ENCODE measurements at regions not wholly inside any gene's neighbourhood (a gene's known extent, or its start where the extent isn't known, plus 50 kb on each side); places are given as distances from the start of the nearest gene placed in this dataset.

DNA sequence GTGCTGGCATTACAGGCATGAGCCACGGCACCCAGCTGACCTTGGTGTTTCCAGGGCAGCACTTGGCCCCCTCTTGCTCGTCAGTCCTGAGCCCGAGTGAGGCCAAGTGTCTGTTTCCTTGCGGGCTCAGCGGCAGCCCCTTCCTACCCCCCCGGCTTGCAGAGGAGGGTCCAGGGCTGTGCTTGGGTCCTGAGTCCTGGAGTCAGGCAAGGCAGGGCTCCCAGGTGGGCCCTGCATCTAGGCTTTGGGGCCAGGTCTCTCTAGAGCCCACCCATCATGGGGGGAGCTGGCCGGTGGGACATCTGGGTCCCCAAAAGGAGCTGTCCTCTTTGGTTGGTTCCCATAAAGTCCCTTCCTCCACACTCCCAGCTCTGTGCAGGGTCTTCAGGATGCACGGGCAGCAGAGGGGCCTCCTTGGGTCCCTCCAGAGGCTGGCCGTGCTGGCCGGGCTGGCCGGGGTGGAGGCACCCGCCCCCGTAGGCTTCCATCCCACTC is 63.7 kb upstream of the HPCAL1 start:
- DNase-seq = no peak

DNA sequence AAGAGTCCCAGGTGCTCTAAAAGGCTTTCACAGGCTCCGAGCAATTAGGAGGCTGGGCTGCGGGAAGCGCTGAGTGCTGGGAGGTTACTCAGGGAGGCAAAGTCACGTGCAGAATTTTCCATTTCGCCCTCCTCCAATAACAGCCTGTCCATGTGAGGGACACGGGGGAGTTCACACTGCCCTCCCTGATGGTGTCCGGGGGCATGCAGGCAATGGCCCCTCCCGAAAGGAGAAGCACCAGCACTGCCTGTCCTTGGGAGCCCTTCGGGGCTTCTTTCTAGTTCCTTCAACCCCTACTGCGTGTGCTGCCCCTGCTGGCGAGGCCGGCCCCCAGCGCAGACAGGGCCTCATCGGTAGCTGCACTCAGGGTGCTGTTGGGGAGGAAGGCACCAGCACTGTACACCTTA is 63.1 kb upstream of the HPCAL1 start:
- DNase-seq = no peak

DNA sequence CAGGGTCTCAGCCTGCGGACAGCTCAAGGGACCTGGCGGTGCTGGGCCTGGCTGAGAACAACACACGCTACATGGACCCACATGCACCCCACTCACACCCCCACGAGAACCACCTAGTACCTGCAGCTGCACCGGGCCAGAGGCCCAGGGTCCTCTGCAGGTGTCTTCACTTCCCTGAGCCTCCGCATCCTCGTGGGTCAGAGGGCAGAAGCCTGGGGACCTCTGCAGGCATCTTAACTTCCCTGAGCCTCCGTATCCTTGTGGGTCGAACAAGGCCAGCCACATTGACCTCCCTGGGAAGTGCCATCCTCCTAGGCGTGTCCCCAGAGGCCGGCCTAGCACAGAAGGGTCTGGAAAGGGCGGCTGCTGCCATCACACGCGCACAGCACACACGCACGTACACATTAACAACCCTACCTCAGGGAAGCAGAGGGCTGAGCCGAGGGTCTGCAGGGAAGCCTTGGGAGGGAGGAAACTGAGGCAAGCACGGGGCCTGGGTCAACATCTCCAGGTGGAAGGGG is 62.5 kb upstream of the HPCAL1 start:
- DNase-seq = no peak

DNA sequence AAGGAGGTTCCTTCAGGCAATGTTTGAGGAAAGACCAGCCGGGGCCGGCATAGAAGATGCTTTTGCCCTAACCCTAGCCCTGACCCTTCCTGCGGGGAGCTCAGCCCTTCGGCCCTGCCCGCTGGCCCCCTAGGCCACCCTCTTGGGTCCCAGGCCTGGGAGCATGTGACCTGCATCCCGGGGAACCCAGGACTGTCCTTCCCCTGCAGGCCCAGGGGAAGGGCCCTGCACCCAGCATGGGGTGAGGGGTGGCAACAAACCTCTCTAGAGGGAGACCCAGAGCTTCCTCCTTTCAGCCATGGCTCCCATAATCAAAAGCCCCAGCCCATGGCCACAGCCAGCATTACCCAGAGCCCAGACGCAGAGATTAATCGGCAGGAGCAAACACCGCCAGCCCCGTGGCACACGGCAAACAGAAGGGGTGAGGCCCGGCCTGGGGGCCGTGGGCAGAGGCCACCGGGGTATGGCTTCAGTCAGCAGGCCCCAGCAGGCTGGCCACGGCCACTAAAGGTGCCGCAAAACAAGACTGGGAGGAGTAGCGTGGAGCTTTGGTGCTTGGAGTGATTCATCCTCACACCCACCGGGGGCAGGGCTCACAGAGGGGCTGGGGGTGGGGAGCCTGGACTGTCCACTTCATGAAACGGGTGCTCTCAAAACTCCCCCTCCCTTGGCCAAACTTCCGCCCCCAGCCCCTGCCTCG is 61.6 kb upstream of the HPCAL1 start:
- no peak for DNase-seq

DNA sequence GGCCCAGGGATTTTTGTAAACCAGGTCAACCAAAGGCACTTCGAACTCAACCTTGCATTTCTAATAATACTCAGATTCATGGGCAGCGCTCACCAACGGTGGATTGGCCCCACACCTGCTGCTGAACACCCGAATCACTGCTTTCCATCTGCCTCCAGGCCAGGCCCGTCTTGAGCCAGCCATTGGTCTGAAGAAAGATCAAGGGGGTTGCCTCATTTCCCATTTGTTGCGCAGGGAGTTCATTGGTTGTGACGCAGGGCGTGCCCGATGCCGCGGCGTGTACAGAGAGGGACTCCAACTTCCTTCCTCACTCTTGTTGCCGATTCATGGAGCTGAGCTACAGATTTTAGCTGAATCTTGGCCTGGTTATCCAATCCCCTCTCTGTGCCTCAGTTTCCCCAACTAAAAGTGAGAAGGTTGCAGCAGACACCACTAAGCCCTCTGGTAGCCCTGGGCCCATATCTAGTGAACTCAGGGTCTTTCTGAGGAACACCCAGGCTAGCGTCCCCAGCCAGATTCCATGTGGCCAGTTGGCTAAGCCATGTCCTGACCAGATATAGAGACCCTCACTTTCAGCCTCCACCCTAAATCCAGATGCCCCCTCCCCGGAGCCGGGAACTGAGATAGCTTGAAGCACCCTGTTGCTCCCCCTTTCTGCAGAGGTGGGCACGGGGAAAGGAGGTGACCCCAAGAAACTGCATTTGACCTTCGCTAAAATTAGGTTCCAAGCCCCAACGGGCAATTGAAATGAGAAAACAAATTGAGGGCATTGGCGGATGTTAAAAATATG is 60.9 kb upstream of the HPCAL1 start:
- no peak for DNase-seq

DNA sequence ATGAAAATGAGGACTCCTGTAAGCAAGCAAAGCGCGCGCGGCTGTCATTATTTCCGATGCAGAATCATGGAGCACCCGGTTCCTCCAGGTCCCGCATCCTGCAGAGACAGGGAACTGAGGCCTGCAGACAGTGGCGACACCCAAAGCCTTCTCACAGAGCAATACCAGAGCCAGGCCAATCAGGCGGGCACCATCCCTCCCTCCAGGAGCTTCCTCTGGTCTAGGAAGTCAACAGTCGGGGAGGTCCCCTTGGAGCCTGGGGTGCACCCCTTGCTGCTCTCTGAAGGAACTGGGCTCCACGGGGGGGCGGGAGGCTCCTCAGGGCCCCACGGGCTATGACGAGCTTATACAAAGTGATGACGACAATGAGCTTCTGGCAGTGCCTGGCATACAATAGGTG is 60.3 kb upstream of the HPCAL1 start:
- no peak for DNase-seq

DNA sequence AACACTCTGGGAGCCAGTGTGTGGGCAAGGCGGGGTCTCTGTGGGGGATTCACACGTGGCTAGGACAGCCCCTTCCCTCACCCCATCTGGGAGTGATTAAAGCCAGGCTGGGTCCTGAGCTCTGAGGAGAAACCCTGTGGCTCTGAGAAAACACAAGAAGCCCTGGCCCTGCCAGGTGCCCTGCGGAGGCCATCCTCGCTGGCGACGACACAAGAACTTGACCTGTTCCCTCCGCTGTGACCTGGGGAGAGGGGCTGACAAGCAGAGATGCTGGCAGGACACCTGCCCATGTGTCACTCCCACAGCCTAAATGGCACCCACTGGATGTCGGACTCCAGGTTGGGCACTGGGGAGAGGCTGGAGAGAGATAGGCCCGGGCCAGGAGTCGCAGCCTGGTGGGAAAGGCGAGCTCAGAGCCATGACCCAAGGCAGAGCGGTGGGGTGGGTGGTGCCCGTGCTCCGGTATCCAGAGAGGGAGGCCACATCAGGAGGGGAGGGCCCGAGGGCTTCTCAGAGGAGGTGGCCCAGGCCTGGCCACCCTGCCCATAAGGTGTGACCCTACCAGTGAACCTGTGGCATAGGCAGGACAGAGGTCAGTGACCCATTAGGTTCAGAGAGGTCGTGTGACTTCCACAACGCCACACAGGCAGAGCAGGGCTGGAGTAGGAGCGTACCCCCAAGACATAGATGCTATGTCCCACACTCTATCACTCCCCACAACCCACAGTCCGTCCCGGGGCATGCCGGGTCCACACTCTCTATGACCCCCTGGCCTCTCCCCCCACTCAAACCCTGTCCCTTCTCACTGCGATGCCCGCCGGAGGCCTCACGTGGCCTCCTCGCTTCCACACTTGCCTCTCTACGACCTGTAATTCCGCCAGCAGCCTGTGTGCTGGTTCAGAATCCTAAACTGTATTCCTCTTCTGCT is 59.4 kb upstream of the HPCAL1 start:
- no peak for DNase-seq

DNA sequence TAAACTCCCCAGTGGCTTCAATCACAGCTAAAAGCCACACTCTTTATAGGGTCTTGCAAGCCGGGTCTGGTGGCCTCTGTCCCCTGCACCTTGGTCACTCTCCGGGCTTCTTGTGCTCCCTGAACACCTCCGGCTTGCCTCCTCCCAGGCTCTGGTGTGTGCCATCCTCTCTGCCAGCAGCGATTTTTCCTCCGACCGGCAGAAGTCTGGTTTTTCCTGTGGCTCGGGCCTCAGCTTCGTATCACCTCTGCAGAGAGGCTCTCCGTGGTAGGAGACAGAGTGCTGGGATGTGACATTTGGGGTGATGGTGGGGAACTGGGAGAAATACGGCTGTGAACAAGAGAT is 58.8 kb upstream of the HPCAL1 start:
- DNase-seq = no peak

DNA sequence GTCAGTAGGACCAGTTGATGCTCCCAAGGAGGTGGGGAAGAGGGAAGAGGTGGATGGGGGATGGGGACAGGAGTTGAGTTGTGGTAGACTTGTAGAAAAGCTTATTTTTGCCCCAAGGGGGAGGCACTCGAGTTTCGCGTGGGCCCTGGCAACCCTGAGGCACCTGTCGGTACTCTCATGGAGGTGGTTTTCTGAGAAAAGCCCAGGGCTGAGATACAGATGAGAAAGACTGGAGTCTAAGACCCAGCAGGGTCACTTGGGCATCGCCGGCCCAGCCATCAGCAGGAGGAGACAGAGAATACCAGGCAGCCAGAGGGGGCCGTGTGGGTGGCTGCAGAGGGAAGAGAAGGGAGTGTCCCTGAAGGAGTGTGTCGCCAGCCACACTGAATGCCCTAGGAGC is 57.7 kb upstream of the HPCAL1 start:
- DNase-seq = no peak

DNA sequence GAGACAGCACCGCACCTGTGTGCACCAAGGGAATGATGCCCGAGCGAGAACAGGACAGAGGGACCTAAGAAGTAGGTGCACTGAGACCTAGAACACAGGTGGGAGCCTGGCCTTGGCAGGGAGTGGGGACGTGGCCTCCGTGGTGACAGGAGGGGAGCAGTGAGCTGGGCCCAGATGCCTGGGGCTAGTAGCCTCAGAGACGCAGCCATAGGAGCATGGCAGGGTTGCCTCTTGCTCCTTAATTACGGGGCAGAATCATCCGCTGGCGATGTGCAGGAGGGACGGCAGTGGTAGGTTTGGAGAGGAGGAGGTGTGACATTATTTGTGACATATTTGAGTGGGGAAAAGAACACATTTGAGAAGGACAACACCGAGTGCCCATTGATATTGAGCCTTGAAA is 57.0 kb upstream of the HPCAL1 start:
- DNase-seq = no peak

DNA sequence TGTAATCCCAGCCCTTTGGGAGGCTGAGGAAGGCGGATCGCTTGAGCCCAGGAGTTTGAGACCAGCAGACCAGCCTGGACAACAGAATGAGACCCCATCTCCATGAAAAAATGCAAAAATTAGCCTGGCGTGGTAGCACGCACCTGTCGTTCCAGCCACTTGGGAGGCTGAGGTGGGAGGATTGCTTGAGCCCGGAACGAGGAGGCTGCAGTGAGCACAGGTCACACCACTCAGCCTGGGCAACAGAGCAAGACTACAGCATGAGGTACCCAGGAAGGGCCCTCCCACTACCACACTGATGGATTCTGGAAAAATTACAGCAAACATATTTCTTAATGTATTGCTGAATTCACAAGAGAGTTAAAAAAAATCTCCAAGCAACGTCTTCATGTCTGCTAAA is 56.3 kb upstream of the HPCAL1 start:
- no peak for DNase-seq

DNA sequence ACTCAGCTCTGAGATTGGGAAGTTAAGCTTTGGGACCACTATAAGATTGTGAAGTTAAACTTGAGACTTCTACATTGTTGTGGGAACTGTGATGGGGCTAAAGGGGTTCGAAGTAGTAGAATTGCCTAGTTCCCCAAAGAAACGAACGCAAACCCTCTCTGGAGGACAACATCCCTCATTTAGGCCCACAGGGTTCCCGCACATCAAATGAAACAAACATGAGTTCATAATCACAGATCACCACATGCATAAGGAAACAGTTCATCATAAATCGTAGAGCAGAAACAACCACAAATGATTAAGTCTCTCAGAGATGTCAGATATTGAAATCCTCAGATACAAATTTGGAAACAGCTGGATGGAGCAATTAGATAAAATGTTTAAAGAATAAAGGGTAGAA is 55.9 kb upstream of the HPCAL1 start:
- DNase-seq = no peak

DNA sequence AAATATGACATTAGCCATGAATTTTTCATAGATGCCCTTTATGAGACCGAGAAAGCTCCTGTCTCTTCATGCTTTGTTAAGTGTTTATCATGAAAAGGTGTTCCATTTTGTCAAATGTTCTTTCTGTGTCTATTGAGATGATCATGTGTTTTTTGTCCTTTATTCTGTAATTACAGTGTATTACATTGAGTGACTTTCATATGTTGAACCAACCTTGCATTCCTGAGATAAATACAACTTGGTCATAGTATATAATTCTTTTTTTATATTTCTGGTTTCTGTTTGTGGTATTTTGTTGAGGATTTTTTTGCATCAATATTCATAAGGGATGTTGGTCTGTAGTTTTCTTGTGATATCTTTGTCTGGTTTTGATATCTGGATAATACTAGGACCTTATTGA is 52.9 kb upstream of the HPCAL1 start:
- DNase-seq = no peak

DNA sequence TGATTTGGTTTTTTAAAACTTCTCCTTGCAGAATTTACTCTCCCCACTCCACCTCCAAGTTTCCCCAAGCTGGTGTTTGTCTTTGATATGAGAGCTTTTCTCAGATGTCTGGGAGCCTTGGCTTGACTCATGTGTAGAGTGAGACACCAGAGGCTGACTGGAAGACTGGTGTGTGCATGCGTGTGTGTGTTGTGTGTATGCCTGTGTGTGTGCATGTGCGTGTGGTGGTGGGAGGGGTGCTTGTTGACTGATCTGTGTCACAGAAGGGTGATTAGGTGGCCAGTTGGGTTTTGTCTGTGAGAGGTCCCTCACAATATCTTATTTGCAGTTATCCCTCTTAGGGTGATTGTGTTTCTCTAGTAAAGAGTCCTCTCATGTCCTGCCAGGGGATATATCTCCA is 50.5 kb upstream of the HPCAL1 start:
- DNase-seq = no peak

DNA sequence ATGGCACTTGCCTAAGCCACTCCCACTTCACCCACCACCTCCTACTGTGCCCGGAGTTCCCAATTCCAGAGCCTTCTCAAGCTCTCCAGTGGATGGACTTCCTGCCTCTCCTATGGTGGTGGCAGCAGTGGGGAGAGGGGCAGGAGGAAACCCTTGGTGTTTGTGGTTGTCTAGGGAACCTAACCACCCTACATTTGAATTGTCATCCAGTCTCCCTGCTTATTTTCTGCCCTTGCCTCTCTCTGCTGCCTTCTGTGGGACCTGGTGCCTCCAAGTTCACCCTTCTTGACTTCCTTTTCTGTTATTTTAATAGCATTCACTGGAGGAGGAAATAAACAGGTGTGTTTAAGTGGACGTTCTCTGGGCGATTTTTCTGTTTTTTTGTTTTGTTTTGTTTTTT is 50.0 kb upstream of the HPCAL1 start:
- no peak for DNase-seq
